PC-3 (cell line): ENCODE measurements at regions not wholly inside any gene's neighbourhood (a gene's known extent, or its start where the extent isn't known, plus 50 kb on each side); places are given as distances from the start of the nearest gene placed in this dataset.

Experiments
- CTCF ChIP-seq: fragments of 300-600 bp; sonication (generic); conservative IDR thresholded peaks from 2 replicates; pipeline ENCODE4 v1.5.1; 2017; ENCODE audit warnings: antibody characterized with exemption, low read depth, mild to moderate bottlenecking, low read length
- EZH2phosphoT487 ChIP-seq: fragments of 300-600 bp; sonication (generic); IDR thresholded peaks from 2 replicates; pipeline ENCODE4 v1.6.1; 2018; ENCODE audit warnings: mild to moderate bottlenecking, antibody characterized with exemption, low read length, borderline replicate concordance

- TF ChIP-seq CTCF (no peak), EZH2phosphoT487 (no peak)
These were observed 677.4 kb downstream of the NCAM2 start for GRCh38 chr21:21675601-21676000.
